ENCODE measurements at regions not wholly inside any gene's neighbourhood (a gene's known extent, or its start where the extent isn't known, plus 50 kb on each side); places are given as distances from the start of the nearest gene placed in this dataset.

GRCh38 chr5:106134549-106134948, 1536.2 kb downstream of the EFNA5 start:
- Histone ChIP-seq H3K27ac (ENCODE audit: low read depth in 2 of 2, low read length in 1 of 2) (no peak overlapping the region), H3F3A (replicated peaks; ENCODE audit: insufficient read depth) (no peaks in the 10 kb centered on the region), H4K20me1 (ENCODE audit: insufficient read depth) (no peaks in the 10 kb centered on the region), H3K4me2 (no peak overlapping the region), H3K27me3 (ENCODE audit: insufficient read depth) (no peaks in the 10 kb centered on the region), H3K4me1 (ENCODE audit: control insufficient read depth in 1 of 2, insufficient read depth in 2 of 2, low read depth in 1 of 2, low read length in 1 of 2) (peaks cover 0 to 10% of the 10 kb centered on the region in 2 experiments; a peak in 2 of 4 replicates), H2AFZ (ENCODE audit: low read depth) (no peak overlapping the region), H3K4me3 (ENCODE audit: low read depth in 2 of 2, low read length in 1 of 2) (no peak overlapping the region), H3K36me3 (replicated peaks in 1 of 2; ENCODE audit: control insufficient read depth in 1 of 2, insufficient read depth in 2 of 2, low read length in 1 of 2) (no peaks in the 10 kb centered on the region), H3K79me2 (ENCODE audit: insufficient read depth) (no peaks in the 10 kb centered on the region), H3K9me3 (no peaks in the 10 kb centered on the region), H3K9me2 (no peaks in the 10 kb centered on the region), H3K9ac (no peak overlapping the region)
- no peak for DNase-seq
- TF ChIP-seq RCOR1 (IDR thresholded peaks at IDR 0.05; ENCODE audit: low read length) (no peak), GATA2 (CRISPR knock-in tag; IDR thresholded peaks at IDR 0.05) (peak; percentile 58)
- ChIA-PET CTCF (interaction anchor here (1.2 kb wide), 1 partner anchor 20 kb away, joined by 3 read pairs; no protein-coding TSS in a partner anchor), POLR2A (no interaction called here)

DNA sequence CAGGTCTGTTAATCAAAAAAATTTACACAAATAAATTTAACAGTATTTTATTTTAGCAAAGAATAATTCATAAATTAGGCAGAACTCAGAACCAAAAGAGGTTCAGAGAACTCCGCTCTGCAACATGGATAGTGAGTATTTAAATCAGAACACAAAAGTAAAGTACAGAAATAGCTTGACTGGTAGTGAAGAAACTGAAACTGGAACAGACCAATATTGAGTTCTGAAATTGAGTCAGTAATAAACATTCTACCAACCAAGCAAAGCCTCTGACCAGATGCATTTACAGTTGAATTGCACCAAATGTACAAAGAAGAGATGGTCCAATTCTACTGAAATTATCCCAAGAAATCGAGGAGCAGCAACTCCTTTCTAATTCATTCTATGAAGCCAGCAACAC, 1542.8 kb downstream of the EFNA5 start:
- H3K4me2 ChIP-seq: no peak overlapping the region
- no peak overlapping the region for H3K9ac ChIP-seq
- H3K27me3 ChIP-seq (ENCODE audit: insufficient read depth): no peaks in the 10 kb centered on the region
- H3K9me3 ChIP-seq: no peaks in the 10 kb centered on the region
- no peaks in the 10 kb centered on the region for H4K20me1 ChIP-seq (ENCODE audit: insufficient read depth)
- H3K27ac ChIP-seq (ENCODE audit: low read depth in 2 of 2, low read length in 1 of 2): no peak overlapping the region
- no peaks in the 10 kb centered on the region for H3F3A ChIP-seq (replicated peaks; ENCODE audit: insufficient read depth)
- no peaks in the 10 kb centered on the region for H3K79me2 ChIP-seq (ENCODE audit: insufficient read depth)
- no peak overlapping the region; the same call in 1 of the 2 replicates for H2AFZ ChIP-seq (ENCODE audit: low read depth)
- DNase-seq: no peak
- ChIA-PET CTCF (no interaction called here), POLR2A (no interaction called here)
- H3K4me3 ChIP-seq (ENCODE audit: low read depth in 2 of 2, low read length in 1 of 2): no peak overlapping the region
- TF ChIP-seq EP300 (IDR thresholded peaks at IDR 0.05; ENCODE audit: borderline replicate concordance in 1 of 2, low read depth in 1 of 2, low read length in 1 of 2): no peak
- TF ChIP-seq, protein P1, sequence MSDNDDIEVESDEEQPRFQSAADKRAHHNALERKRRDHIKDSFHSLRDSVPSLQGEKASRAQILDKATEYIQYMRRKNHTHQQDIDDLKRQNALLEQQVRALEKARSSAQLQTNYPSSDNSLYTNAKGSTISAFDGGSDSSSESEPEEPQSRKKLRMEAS (IDR thresholded peaks at IDR 0.05; ENCODE audit: low read depth): no peak
- TF ChIP-seq CTCF (IDR thresholded peaks at IDR 0.05): no peak
- no peak for TF ChIP-seq POLR2AphosphoS5 (IDR thresholded peaks at IDR 0.05; ENCODE audit: low read depth, low read length)
- H3K9me2 ChIP-seq: no peaks in the 10 kb centered on the region
- no peaks in the 10 kb centered on the region for H3K4me1 ChIP-seq (ENCODE audit: control insufficient read depth in 1 of 2, insufficient read depth in 2 of 2, low read depth in 1 of 2, low read length in 1 of 2)
- WGBS (ENCODE audit: low lambda C conversion rate): 71% methylated on average over 2 of the region's 2 CpGs
- H3K36me3 ChIP-seq (replicated peaks in 1 of 2; ENCODE audit: control insufficient read depth in 1 of 2, insufficient read depth in 2 of 2, low read length in 1 of 2): no peaks in the 10 kb centered on the region

DNA sequence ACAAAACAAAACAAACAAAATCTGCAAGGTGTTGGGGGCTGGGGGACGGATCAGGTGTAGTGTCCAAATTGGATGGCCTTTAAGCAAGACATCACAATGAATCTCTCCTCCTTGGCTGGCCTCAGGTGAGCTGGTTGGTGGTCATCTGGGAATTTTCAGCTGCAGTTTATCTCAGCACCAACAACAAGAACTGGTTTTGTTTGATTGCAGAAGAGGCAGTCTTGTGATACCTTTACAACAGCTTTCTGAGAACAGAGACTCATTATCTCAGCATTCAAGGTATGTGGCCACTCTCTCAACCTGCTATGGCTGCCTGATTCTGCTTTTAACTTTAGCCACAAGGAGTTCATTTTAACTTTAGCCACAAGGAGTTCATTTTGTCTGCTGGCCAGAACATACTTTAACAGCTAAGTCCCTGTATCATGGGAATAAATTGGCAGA, 1543.4 kb downstream of the EFNA5 start:
- CTCF ChIA-PET: no interaction called here
- TF ChIP-seq CHD2 (IDR thresholded peaks at IDR 0.05; ENCODE audit: low read length, partially characterized antibody) (no peak), FOXJ3 (CRISPR knock-in tag; IDR thresholded peaks at IDR 0.05) (no peak), TCF12 (IDR thresholded peaks at IDR 0.05) (no peak), MXI1 (IDR thresholded peaks at IDR 0.05; ENCODE audit: low read depth, low read length) (no peak), NRF1 (IDR thresholded peaks at IDR 0.05; ENCODE audit: low read depth, low read length) (no peak), RCOR1 (IDR thresholded peaks at IDR 0.05; ENCODE audit: low read length) (no peak), TEAD4 (IDR thresholded peaks at IDR 0.05; ENCODE audit: borderline replicate concordance, insufficient read depth) (no peak), SIN3A (IDR thresholded peaks at IDR 0.05; ENCODE audit: borderline replicate concordance, low read depth, low read length) (no peak)
- TF ChIP-seq, protein P2, sequence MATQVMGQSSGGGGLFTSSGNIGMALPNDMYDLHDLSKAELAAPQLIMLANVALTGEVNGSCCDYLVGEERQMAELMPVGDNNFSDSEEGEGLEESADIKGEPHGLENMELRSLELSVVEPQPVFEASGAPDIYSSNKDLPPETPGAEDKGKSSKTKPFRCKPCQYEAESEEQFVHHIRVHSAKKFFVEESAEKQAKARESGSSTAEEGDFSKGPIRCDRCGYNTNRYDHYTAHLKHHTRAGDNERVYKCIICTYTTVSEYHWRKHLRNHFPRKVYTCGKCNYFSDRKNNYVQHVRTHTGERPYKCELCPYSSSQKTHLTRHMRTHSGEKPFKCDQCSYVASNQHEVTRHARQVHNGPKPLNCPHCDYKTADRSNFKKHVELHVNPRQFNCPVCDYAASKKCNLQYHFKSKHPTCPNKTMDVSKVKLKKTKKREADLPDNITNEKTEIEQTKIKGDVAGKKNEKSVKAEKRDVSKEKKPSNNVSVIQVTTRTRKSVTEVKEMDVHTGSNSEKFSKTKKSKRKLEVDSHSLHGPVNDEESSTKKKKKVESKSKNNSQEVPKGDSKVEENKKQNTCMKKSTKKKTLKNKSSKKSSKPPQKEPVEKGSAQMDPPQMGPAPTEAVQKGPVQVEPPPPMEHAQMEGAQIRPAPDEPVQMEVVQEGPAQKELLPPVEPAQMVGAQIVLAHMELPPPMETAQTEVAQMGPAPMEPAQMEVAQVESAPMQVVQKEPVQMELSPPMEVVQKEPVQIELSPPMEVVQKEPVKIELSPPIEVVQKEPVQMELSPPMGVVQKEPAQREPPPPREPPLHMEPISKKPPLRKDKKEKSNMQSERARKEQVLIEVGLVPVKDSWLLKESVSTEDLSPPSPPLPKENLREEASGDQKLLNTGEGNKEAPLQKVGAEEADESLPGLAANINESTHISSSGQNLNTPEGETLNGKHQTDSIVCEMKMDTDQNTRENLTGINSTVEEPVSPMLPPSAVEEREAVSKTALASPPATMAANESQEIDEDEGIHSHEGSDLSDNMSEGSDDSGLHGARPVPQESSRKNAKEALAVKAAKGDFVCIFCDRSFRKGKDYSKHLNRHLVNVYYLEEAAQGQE (IDR thresholded peaks at IDR 0.05; ENCODE audit: low read depth, low read length): no peak
- TF ChIP-seq, protein P3, sequence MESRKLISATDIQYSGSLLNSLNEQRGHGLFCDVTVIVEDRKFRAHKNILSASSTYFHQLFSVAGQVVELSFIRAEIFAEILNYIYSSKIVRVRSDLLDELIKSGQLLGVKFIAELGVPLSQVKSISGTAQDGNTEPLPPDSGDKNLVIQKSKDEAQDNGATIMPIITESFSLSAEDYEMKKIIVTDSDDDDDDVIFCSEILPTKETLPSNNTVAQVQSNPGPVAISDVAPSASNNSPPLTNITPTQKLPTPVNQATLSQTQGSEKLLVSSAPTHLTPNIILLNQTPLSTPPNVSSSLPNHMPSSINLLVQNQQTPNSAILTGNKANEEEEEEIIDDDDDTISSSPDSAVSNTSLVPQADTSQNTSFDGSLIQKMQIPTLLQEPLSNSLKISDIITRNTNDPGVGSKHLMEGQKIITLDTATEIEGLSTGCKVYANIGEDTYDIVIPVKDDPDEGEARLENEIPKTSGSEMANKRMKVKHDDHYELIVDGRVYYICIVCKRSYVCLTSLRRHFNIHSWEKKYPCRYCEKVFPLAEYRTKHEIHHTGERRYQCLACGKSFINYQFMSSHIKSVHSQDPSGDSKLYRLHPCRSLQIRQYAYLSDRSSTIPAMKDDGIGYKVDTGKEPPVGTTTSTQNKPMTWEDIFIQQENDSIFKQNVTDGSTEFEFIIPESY (IDR thresholded peaks at IDR 0.05; ENCODE audit: borderline replicate concordance, low read depth): no peak

More for the DNA sequence above, 1543.4 kb downstream of the EFNA5 start:
- Histone ChIP-seq H3F3A (replicated peaks; ENCODE audit: insufficient read depth) (no peaks in the 10 kb centered on the region), H3K27me3 (ENCODE audit: insufficient read depth) (no peaks in the 10 kb centered on the region), H3K4me3 (ENCODE audit: low read depth in 2 of 2, low read length in 1 of 2) (no peak overlapping the region), H3K9ac (no peak overlapping the region), H3K27ac (ENCODE audit: low read depth in 2 of 2, low read length in 1 of 2) (no peak overlapping the region), H3K79me2 (ENCODE audit: insufficient read depth) (no peaks in the 10 kb centered on the region), H3K4me2 (no peak overlapping the region), H3K9me2 (no peaks in the 10 kb centered on the region), H2AFZ (ENCODE audit: low read depth) (peak overlapping the region; percentile 2; the same call in 1 of the 2 replicates), H3K4me1 (ENCODE audit: control insufficient read depth in 1 of 2, insufficient read depth in 2 of 2, low read depth in 1 of 2, low read length in 1 of 2) (no peaks in the 10 kb centered on the region), H3K9me3 (no peaks in the 10 kb centered on the region), H3K36me3 (replicated peaks in 1 of 2; ENCODE audit: control insufficient read depth in 1 of 2, insufficient read depth in 2 of 2, low read length in 1 of 2) (no peaks in the 10 kb centered on the region), H4K20me1 (ENCODE audit: insufficient read depth) (no peaks in the 10 kb centered on the region)
- DNase-seq: no peak
- POLR2A ChIA-PET: no interaction called here
- 43% methylated on average over 1 of the region's 1 CpG for WGBS (ENCODE audit: low lambda C conversion rate)
